ENCODE measurements at regions not wholly inside any gene's neighbourhood (a gene's known extent, or its start where the extent isn't known, plus 50 kb on each side); places are given as distances from the start of the nearest gene placed in this dataset.

DNA sequence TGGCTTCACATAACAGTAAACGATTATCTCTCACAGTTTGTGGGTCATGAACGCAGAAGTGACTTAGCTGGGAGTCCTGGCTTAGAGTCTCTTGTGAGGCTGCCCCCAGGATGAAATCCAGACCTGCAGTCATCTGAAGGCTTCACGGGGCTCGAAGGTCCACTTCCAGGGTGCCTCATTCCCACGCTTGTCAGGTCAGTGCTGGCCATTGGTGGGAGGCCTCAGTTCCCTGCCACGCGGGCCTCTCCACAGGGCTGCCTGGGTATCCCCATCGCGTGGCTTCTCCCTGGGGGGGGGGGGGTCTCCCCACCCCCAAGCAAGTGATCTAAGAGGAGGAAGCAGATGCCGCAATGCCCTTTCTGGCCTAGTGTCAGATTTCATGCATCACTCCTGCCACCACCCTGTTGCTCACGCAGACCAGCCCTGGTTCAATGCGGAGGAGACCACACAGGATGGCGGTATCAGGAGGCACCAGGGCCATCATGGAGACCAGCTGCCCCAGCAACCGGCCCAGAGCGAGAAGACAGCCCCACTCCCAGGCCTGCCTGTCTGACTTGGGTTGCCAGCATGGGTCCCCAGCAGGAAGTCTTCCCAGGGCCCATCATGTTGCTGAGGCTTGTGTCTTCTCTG is 77.3 kb upstream of the CDH5 start:
- TF ChIP-seq CTCF (IDR thresholded peaks at IDR 0.05) = no peak
- TF ChIP-seq EP300 (IDR thresholded peaks at IDR 0.05) = no peak
- TF ChIP-seq POLR2AphosphoS5 (IDR thresholded peaks at IDR 0.05) = no peak
